ENCODE measurements at regions not wholly inside any gene's neighbourhood (a gene's known extent, or its start where the extent isn't known, plus 50 kb on each side); places are given as distances from the start of the nearest gene placed in this dataset.

DNA sequence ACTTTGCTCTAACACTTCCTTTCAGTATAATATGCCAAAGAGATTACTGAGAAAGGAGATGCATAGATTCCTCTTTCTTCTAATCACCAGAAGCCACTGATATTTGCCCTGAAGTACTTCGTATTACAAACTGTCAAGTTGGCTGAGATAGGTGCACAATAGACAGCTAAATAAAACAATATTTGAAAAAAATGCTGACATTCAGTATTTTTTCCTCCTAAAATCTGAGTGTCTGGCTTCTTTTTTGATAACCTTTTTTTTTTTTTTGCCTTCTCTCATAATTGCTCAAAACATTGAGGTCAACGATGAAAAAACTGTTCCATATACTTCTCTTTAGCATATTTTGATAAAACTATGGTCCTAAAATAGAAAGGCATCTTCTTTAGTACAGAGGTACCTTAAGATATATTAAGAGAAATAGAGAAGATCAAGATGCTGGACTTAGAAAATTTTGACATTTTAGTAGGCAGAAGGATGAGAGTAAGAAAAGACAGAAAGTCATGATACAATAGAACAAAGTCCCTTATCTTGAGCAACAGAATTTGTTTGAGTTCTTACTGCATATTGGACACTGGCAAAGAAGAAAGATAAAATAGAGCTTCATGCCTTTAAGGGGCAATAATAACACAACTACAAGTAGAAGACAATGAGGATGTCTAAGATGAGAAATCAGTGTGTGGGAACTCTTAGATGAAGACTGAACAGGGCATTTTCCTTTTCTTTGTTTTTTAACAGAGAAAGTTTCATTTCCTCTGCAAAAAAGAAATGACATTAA, 220.7 kb downstream of the PTH2R start:
- TF ChIP-seq, protein P1, sequence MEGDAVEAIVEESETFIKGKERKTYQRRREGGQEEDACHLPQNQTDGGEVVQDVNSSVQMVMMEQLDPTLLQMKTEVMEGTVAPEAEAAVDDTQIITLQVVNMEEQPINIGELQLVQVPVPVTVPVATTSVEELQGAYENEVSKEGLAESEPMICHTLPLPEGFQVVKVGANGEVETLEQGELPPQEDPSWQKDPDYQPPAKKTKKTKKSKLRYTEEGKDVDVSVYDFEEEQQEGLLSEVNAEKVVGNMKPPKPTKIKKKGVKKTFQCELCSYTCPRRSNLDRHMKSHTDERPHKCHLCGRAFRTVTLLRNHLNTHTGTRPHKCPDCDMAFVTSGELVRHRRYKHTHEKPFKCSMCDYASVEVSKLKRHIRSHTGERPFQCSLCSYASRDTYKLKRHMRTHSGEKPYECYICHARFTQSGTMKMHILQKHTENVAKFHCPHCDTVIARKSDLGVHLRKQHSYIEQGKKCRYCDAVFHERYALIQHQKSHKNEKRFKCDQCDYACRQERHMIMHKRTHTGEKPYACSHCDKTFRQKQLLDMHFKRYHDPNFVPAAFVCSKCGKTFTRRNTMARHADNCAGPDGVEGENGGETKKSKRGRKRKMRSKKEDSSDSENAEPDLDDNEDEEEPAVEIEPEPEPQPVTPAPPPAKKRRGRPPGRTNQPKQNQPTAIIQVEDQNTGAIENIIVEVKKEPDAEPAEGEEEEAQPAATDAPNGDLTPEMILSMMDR (conservative IDR thresholded peaks at IDR 0.05): no peak
- TF ChIP-seq EZH2 (IDR thresholded peaks at IDR 0.05; ENCODE audit: low read depth): no peak
